GM18907 (cell line): ENCODE measurements at regions not wholly inside any gene's neighbourhood (a gene's known extent, or its start where the extent isn't known, plus 50 kb on each side); places are given as distances from the start of the nearest gene placed in this dataset.
"Not testable (repeated sequence)": the region's sequence is repeated elsewhere in the genome, so short reads cannot be mapped to it uniquely, and the experiment has no call there.

Experiments
- ATAC-seq: cut with Tn5 transposase; IDR thresholded peaks from one replicate; pipeline ENCODE4 v1.9.1; 2021; ENCODE audit warnings: mild to moderate bottlenecking, moderate library complexity; ENCODE audit not compliant: unreplicated experiment

DNA sequence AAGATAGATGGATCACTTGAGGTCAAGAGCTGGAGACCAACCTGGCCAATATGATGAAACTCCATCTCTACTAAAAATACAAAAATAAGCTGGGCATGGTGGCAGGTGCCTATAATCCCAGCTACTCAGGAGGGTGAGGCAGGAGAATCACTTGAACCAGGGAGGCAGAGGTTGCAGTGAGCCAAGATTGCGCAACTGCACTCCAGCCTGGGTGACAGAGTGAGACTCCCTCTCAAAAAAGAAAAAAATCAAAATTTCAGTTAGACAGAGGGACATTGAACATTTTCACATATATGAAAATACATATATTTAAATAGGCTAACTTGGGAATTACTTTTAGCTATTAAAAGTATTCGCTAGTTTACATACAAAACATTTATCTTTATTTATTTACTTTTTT lies 293.6 kb upstream of the KCNH7 start:
- not testable (repeated sequence) for ATAC-seq

DNA sequence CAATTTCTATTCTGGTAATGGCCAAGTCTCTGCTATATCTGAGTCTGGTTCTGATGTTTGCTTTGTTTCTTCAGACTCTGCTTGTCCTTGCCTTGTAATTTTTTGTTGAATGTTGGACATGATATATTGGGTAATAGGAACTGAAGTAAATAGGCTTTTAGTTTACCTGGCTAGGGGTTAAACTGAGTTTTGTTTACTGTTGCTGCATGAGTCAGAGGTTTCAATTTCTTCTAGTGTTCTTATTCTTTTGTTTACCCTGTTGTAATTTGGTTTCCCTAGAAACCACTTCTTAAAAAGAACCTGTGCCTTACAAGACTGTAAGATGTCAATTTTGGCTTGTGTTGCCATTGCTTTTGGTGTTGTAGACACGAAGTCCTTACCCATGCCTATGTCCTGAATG lies 285.0 kb upstream of the KCNH7 start:
- peak; percentile 66 for ATAC-seq

DNA sequence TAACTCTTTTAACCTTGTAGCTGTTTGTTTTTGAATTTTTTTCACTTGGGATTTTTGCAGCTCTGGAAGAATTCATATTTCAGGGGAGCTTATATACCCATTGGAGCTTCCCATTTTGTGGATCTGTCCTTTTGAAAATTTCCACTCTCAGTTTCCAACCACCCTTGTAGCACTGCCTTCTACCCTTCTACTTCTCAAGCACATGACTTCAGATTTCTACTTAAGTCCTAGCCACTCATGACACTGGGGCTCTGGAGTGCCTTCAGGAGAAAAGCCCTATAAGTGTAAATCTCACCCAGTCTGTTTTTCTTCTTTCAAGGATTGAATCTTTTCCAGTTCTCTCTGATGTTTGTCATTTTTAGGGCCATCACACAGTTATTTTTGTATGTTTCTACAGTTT lies 283.7 kb upstream of the KCNH7 start:
- ATAC-seq, result no peak

DNA sequence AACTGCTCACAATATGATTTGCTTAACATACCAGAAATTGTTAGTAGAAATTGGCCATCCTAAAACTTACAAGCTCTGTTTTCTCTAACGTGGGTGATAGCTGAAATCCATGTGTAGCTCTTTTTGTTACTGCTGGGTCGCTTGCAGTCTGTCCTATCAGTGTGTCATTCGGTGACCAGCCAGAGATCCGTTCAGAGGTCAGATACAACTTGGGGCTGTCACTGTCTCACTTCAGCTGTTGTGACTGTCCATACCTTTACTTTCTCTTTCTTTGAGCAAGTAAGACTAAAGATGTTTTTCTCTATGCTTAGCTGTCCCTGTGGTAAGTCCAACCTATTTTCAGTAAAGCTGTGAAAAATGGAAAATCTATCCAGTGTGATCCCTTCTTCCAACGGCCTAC lies 282.9 kb upstream of the KCNH7 start:
- no peak for ATAC-seq

DNA sequence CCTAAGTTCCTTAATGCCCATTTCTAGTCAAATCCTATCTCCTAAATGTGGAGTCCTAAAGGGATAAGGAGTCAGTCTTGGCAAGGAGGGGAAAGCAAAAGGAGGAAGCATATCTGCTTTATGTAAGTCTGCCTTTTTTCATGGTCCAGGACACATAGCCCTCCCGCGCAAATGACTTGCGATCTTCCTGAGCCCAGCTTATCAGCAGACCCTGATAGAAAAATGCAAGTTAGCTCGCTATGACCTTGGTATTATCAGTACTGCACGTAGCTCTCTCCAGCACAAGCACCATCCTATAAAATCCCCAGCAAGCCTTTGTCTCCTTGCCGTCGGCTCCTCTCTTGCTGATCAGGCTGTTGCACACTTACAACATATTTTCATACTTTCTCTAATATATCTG lies 281.4 kb upstream of the KCNH7 start:
- no peak for ATAC-seq

DNA sequence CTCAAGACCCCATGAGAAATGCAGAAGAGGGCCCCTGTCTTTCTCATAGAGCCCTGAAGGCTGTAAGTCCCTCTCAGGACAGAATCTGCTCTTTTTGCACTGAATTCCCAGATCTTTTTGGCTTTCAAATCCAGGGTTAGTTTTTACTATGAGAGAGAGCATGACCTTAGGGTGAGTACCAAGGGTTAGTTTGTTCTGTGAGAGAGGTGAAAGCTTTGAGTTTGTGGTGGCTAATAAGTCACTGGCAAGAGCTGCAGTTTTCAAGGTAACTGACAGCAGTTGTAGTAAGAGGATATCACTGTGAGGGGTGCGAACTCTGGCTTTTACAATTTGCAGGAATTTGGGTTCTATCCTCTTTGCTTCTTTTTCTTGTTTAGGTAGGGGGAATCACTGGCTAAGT lies 248.4 kb upstream of the KCNH7 start:
- ATAC-seq, result no peak

DNA sequence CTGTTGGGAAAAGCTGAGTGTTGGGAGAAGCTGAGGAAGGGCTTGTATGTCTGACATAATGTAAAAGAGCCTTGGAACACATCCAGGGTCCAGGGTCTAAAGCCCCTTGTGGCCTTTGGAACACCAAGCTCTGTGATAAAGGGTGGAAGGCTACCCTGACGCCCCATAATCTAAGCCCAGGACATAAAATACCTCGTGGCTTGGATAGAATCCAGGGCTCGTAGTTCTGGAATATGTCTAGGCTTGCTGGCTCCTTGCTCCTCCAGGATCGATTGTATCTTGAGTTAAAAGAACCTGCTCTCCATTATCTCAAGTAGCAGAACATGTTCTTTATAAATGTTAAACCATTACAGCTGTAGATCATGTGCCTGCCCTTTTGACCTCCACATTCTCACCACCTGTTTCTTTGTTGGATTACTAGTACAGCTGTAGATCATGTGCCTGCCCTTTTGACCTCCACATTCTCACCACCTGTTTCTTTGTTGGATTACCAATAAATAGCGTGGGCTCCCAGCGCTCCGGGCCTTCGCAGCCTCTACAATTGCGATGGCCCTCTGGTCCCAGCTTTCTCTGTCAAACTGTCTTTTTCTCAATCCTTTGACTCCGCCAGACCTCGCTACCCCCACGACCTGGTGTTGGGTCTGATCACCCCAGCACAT lies 246.9 kb upstream of the KCNH7 start:
- ATAC-seq, result not testable (repeated sequence)

DNA sequence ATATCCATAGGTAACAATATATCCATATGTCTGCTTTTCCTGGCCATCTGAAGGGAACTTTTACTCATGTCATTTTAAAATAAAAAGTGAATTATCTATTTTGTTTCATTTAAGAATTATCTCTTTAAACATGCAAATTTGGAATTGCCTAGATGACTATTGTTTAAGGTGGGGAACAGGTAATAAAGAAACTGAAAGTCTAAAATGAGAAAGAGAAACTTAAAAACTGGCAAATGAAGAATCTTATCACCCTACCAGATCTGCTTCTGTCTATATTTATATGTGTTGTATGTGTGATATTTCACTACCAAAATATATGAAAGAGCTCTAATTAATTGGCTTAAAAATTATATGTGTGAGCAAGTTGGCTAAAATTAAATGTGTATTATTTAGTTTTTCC lies 243.2 kb upstream of the KCNH7 start:
- no peak for ATAC-seq

DNA sequence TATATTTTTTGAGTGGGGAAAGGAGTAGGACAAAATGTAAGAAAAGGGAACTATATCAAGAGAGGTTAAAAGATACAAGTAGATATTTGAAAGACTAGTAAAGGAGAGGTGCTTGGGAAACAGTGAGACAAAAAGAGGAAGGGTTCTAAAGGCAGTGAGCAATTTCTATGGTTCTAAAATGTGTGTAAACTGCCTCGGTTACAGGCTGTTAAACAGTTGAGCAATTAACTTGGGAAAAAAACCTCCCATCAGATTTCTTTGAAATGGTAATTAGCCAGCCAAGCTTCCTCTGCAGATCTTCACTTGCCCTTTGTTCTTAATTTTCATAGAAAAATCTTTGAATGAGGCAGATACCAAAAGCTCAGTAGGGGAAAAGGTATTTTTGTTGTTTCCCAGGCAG lies 238.7 kb upstream of the KCNH7 start:
- no peak for ATAC-seq

DNA sequence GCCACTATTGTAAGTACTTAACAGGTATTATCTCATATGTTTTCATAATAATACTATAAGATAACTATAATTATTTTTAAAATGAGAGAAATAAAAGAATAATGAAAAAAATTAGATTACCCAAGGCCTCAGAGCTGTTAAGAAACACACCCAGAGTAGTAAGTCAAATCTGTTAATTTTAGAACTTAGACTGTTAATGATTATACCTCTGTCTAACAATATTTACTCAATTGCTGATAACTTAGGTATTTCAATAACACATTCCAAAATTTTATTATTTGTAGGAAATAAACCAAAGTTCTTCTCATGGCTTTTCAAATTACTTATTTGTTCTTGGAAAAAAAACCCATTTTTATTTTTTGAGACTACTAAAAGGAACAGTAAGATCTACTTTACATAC lies 227.5 kb upstream of the KCNH7 start:
- ATAC-seq, result no peak

DNA sequence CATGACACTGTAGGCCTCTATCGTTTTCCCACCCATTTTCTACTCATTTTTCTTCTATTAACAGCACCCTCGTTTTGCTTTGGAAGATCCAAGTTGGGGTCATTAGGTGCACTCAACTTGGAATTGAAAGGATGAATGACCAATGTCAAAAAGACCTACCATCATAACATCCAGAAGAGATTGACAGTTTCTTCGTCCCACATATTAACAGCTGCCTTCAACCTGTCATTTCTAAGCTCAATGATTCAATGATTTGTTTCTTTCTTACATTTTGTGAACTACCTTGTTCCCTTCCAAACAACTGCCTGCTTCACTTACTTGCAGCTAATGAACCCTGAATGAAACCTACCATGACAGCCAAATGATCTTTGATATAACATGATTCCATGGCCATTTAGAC lies 224.0 kb upstream of the KCNH7 start:
- no peak for ATAC-seq

DNA sequence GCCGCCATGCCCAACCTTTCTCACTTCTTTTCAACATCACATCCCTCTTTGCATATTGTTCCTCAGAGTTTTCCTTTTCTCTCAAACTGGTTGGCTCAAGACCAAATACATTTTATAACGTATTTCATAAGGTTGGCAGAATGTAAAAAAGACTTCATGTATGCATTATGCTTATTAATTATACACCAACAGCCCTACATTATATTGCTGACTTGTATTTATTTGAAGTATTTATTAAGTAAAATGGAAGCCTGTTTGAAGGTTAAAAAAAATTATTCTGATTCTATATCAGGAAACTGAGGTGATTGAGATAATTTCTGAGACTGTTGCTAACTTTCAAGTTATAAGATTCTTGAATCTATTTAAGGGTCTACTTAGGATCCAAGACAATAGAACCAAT lies 208.0 kb upstream of the KCNH7 start:
- no peak for ATAC-seq

DNA sequence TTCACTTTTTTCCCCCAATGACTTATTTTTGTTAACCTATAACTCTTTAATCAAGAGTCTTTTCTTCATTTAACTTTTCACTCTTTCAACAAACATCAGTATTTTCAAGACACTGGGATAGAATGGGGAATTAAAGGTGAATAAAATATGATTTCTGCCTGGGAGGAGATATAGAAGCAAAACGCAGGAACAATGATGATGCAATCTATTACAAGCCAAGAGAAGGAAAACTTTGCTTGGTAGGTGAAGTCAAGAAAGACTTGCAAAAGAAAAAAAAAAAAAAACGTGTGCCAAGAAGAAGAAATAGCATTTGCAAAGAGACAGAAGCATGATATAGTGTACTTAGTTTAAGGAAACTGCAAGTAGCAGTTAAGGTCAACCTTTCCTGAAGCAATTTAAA lies 207.3 kb upstream of the KCNH7 start:
- ATAC-seq, result no peak

DNA sequence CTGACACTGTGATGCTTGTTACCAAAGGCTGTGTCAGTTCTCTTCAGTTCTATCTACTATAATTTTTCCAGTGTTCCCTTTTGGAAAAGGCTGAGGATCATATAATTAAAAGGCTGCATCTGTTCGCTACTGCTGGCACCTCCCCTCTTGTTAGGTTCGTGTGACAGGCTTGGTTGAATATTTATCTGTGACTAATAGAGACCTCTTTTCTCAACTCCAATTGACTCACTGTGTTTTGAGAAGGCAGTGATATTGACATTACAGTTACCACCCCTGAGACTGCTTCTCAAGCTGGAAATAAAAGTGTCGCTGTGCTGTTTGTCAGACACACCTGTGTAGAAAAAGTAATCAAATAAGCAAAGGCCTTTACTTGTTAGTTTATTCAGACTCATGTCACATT lies 205.5 kb upstream of the KCNH7 start:
- no peak for ATAC-seq

DNA sequence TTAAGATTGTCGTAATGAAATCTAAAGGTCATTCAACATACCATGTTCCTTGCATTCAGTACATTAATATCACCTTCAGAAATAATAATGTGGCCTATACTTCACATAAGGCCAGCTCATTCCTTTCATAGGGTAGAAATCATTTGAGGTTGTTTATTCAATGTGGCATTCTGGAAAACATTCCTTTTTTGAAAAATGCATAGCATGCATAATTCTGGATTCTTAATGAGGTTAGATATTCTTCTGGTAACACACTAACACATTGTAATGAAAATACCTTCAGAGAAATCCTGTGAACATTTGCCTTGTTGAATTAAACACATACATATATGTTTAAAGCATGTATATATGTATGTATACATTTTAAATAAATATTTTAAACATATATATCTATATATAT lies 204.6 kb upstream of the KCNH7 start:
- ATAC-seq, result no peak

DNA sequence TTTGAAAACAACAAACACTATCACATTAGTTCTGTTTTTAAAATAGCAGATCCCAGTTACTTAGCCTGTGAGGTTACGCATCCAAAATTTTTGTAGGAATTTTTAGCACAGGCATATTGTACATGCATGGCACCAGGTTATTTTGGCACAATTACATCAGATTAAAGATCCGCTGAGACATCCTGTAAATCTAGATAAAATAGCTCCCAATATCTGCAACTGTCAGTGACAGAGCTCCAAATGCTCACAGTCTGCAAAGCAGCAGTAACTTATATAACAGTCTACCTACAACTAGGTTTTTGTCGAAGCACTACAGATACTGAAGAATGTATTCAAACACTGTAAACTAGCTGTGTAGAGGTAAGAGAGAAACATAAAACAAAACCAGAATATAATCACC lies 200.7 kb upstream of the KCNH7 start:
- ATAC-seq, result no peak

DNA sequence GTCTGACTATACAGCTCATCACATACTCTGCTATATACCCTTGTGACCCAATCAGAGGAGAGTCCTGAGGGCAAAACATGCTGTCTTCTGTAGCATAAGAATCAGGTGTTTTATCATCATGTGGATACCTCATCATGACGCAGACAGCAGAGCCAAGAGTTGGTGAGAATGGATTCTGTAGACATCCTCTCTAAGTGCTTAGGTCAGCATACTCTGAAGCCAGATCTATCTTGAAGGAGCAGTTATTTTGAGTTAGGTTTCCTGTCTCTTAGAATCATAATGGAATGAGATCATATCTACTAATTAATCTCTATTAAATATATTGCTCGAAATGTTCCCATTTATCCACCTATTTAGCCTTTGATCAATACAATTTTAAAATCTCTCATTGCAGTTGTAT lies 190.2 kb upstream of the KCNH7 start:
- ATAC-seq, result no peak

DNA sequence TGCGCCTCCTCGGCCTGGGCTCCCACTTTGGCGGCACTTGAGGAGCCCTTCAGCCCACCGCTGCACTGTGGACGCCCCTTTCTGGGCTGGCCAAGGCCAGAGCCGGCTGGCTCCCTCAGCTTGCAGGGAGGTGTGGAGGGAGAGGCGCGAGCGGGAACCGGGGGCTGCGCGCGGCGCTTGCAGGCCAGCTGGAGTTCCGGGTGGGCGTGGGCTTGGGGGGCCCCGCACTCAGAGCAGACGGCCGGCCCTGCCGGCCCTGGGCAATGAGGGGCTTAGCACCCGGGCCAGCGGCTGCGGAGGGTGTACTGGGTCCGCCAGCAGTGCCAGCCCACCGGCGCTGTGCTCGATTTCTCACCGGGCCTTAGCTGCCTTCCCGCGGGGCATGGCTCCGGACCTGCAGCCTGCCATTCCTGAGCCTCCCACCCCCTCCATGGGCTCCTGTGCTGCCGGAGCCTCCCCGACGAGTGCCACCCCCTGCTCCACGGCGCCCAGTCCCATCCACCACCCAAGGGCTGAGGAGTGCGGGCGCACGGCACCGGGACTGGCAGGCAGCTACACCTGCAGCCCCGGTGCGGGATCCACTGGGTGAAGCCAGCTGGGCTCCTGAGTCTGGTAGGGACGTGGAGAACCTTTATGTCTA lies 187.7 kb upstream of the KCNH7 start:
- not testable (repeated sequence) for ATAC-seq

DNA sequence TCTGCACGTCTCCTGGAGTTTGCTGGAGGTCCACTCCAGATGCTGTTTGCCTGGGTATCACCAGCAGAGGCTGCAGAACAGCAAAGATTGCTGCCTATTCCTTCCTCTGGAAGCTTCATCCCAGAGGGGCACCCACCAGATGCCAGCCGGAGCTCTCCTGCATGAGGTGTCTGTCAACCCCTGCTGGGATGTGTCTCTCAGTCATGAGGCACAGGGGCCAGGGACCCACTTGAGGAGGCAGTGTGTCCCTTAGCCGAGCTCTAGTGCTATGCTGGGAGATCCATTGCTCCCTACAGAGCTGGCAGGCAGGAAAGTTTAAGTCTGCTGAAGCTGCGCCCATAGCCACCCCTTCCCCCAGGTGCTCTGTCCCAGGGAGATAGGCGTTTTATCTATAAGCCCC lies 178.3 kb upstream of the KCNH7 start:
- not testable (repeated sequence) for ATAC-seq

DNA sequence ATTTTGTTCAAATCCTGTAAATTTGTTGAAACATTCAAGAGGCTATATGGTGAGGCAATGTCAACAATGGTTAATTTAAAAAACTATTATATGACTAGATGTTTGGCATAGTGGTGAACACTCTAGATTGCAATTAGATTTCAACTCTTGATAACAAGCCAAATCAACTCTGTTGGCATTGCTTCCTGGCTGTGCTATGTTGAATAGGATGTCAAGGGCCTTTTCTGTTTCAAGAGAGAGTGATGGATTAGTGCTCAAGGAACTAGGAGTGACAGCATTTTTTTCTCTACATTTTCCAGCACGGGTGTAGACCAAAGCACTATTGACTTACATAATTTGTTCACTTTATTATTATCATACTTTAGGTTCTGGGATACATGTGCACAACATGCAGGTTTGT lies 172.4 kb upstream of the KCNH7 start:
- no peak for ATAC-seq

DNA sequence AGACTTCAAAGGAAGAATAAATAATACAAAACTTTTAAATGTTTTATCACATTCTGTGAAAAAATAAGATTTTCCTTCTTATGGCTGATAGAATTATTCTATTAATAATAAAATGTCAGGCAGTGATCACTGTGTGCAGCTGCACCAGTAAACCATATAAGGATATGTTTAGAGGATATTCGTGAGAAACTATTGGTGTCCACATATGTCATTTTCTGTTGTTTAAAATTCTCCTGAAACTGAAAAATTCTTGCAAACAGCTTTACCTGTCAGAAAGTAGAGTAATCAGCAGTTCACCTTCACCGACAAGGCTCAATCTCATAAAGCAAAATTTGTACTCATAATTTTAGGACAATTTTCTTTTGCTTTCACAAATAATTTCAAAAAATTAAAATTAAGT lies 170.1 kb upstream of the KCNH7 start:
- ATAC-seq, result no peak

DNA sequence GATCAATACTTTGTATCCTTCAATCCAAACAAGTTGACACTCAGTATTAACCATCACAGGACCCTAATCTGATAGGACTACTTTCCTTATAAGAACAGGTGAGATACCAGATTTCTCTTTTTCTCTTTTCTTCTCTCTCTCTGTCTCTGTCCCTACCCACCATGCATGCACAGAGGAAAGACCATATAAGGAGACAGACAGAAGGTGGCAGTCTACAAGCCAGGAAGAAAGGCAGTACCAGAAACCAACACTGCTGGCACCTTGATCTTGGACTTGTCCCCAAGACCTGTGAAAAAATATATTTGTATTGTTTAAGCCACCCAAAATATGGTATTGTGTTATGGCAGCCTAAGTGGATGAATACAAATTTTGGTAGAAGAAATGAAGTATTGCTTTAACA lies 156.2 kb upstream of the KCNH7 start:
- ATAC-seq, result no peak

DNA sequence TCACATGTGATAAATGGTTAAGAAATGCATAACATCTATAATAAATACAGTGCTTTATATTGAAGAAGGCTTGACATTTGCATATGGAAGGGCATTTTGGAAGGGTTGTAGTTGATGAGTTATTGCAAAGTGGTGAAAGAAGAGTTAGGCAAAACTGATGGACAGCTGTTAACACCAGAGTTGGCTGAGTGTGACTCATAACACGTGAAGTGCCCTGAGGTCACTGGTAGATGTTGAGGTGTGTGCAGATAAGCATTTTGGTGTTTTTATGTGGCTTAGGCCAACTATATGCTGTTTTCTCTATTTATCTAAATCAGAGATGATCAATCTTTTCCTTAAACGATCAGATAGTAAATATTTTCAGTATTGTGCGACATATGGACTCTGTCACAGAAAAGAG lies 154.3 kb upstream of the KCNH7 start:
- no peak for ATAC-seq
